ENCODE measurements at regions not wholly inside any gene's neighbourhood (a gene's known extent, or its start where the extent isn't known, plus 50 kb on each side); places are given as distances from the start of the nearest gene placed in this dataset.

GRCh38 chr1:221164951-221165838, 286.0 kb downstream of the HLX start:
- Histone ChIP-seq H3K79me2 (ENCODE audit: control insufficient read depth, insufficient read depth, low read length) (no peaks in the 10 kb centered on the region), H3K36me3 (ENCODE audit: control insufficient read depth in 2 of 2, extremely low read depth in 1 of 2, insufficient read depth in 2 of 2, low read length in 2 of 2) (no peaks in the 10 kb centered on the region), H3K27ac (ENCODE audit: control insufficient read depth, insufficient read depth, low read length) (no peak overlapping the region), H3K9ac (ENCODE audit: control insufficient read depth, extremely low read depth, insufficient read depth, low read length) (no peak overlapping the region), H3K4me2 (ENCODE audit: control insufficient read depth, extremely low read depth, insufficient read depth, low read depth, low read length) (no peak overlapping the region), H4K20me1 (ENCODE audit: control insufficient read depth, extremely low read depth, insufficient read depth, low read length) (no peaks in the 10 kb centered on the region), H3K4me1 (ENCODE audit: control insufficient read depth, extremely low read depth, insufficient read depth, low read length) (no peaks in the 10 kb centered on the region), H3K9me3 (ENCODE audit: control insufficient read depth, low read depth, low read length) (no peaks in the 10 kb centered on the region), H3K4me3 (ENCODE audit: control insufficient read depth in 2 of 3, extremely low read depth in 1 of 3, insufficient read depth in 2 of 3, low read depth in 1 of 3, low read length in 3 of 3) (no peak overlapping the region), H2AFZ (ENCODE audit: control insufficient read depth, low read length) (no peak overlapping the region), H3K27me3 (ENCODE audit: control insufficient read depth, extremely low read depth, insufficient read depth, low read length) (no peaks in the 10 kb centered on the region), H3K9me1 (ENCODE audit: control insufficient read depth, extremely low read depth, insufficient read depth, low read length) (no peaks in the 10 kb centered on the region)
- DNase-seq (ENCODE audit: low read depth, low spot score) (no peak), FAIRE-seq (no peak)
- dilution Hi-C loops (cut with MboI; ENCODE audit: extremely low pct_ligation_motif_present, low sequenced_read_pairs) = no loop called here
- TF ChIP-seq CTCF (optimal IDR thresholded peaks at IDR 0.05 in 1 of 3, IDR thresholded peaks at IDR 0.05 in 1 of 3, conservative IDR thresholded peaks at IDR 0.05 in 1 of 3; ENCODE audit: extremely low read depth in 1 of 3, insufficient read depth in 2 of 3, low read length in 3 of 3) (no peak), EZH2 (IDR thresholded peaks at IDR 0.05; ENCODE audit: low read length) (no peak)

GRCh38 chr1:221165839-221166500, 286.7 kb downstream of the HLX start:
- no peak overlapping the region for H3K9ac ChIP-seq (ENCODE audit: control insufficient read depth, extremely low read depth, insufficient read depth, low read length)
- H3K4me2 ChIP-seq (ENCODE audit: control insufficient read depth, extremely low read depth, insufficient read depth, low read depth, low read length) = no peak overlapping the region
- no peaks in the 10 kb centered on the region for H3K36me3 ChIP-seq (ENCODE audit: control insufficient read depth in 2 of 2, extremely low read depth in 1 of 2, insufficient read depth in 2 of 2, low read length in 2 of 2)
- H3K4me3 ChIP-seq (ENCODE audit: control insufficient read depth in 2 of 3, extremely low read depth in 1 of 3, insufficient read depth in 2 of 3, low read depth in 1 of 3, low read length in 3 of 3) = no peak overlapping the region
- no peak overlapping the region for H2AFZ ChIP-seq (ENCODE audit: control insufficient read depth, low read length)
- no peak overlapping the region for H3K27ac ChIP-seq (ENCODE audit: control insufficient read depth, insufficient read depth, low read length)
- dilution Hi-C loops (cut with MboI; ENCODE audit: extremely low pct_ligation_motif_present, low sequenced_read_pairs) = no loop called here
- no peaks in the 10 kb centered on the region for H3K9me3 ChIP-seq (ENCODE audit: control insufficient read depth, low read depth, low read length)
- H3K79me2 ChIP-seq (ENCODE audit: control insufficient read depth, insufficient read depth, low read length) = no peaks in the 10 kb centered on the region
- no peaks in the 10 kb centered on the region for H3K27me3 ChIP-seq (ENCODE audit: control insufficient read depth, extremely low read depth, insufficient read depth, low read length)
- no peaks in the 10 kb centered on the region for H4K20me1 ChIP-seq (ENCODE audit: control insufficient read depth, extremely low read depth, insufficient read depth, low read length)
- H3K9me1 ChIP-seq (ENCODE audit: control insufficient read depth, extremely low read depth, insufficient read depth, low read length) = no peaks in the 10 kb centered on the region
- no peak for DNase-seq (ENCODE audit: low read depth, low spot score)
- no peak for FAIRE-seq
- no peaks in the 10 kb centered on the region for H3K4me1 ChIP-seq (ENCODE audit: control insufficient read depth, extremely low read depth, insufficient read depth, low read length)
- TF ChIP-seq CTCF (optimal IDR thresholded peaks at IDR 0.05 in 1 of 3, IDR thresholded peaks at IDR 0.05 in 1 of 3, conservative IDR thresholded peaks at IDR 0.05 in 1 of 3; ENCODE audit: extremely low read depth in 1 of 3, insufficient read depth in 2 of 3, low read length in 3 of 3) = no peak
- no peak for TF ChIP-seq EZH2 (IDR thresholded peaks at IDR 0.05; ENCODE audit: low read length)
